HG03097 (cell line): ENCODE measurements at regions not wholly inside any gene's neighbourhood (a gene's known extent, or its start where the extent isn't known, plus 50 kb on each side); places are given as distances from the start of the nearest gene placed in this dataset.
"Not testable (repeated sequence)": the region's sequence is repeated elsewhere in the genome, so short reads cannot be mapped to it uniquely, and the experiment has no call there.

ENCODE experiments used
- ATAC-seq: cut with Tn5 transposase; IDR thresholded peaks from one replicate; pipeline ENCODE4 v1.9.1; 2021; ENCODE audit not compliant: unreplicated experiment, low FRiP score

DNA sequence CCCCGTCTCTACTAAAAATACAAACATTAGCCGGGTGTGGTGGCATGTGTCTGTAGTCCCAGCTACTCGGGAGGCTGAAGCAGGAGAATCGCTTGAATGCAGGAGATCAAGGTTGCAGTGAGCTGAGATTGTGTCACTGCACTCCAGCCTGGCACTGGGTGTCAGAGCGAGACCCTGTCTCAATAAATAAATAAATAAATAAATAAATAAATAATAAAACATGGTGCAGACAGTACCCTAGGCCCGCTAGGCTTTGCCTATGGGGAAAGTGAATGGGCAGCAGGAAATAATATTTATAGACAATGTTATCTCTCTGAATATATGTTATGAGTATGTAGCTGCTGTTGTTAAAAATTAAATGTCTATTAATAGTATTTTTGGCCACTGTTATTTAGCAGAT is 130.4 kb downstream of the LARP7 start:
- ATAC-seq: no peak

DNA sequence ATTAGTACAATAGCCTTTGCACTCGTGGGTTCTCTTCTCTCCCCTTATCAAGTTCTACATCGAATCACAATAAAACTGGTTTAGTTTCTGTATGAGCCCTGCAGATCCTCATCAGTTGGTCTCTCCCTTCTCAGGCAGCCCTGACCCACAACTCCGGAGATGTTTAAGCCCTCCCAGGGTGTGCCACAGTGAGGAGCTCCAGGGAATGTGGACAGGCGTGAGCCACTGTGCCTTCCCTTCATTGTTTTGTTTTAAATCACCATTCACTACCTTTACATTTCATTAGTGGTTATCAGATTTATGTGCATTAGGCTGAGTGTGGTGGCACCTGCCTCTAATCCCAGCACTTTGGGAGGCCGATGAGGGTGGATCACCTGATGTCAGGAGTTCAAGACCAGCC is 133.2 kb downstream of the LARP7 start:
- no peak for ATAC-seq

DNA sequence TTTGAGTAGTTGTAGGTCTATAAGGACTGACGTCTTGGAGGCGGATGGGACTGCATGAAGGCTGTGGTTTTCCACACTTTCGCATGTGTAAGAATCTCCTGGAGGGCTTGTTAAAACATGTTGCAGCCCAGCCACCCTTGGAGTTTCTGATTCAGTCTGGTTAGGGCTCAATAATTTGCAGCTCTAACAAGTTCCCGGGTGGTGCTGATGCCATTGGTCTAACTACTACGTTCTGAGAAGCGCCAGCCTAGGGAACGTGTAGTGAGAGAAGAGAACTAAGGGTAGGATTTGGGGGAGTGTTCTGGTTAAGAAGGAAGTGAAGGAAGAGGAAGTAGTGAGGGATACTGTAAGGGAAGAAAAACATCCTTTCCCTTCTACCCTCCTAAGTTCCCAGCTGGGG is 138.9 kb downstream of the LARP7 start:
- ATAC-seq: no peak

DNA sequence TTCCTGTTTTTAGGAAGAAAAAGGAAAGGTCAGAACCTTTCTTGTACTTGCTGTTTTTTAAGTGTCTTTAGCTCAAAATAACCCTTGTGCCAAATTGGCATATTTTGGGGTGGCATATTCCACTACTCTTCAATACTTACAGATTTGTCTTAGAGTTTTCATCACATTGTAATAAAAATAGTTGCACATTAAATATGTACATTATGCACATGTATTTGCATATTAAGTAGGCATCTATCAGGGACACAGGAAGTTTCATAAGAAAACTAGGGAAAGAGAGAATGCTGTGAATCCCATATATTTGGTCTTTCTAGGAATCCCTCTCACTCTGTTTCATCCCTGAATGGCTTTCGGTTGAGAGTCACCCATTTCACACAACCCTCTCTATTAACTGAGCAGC is 139.6 kb downstream of the LARP7 start:
- no peak for ATAC-seq

DNA sequence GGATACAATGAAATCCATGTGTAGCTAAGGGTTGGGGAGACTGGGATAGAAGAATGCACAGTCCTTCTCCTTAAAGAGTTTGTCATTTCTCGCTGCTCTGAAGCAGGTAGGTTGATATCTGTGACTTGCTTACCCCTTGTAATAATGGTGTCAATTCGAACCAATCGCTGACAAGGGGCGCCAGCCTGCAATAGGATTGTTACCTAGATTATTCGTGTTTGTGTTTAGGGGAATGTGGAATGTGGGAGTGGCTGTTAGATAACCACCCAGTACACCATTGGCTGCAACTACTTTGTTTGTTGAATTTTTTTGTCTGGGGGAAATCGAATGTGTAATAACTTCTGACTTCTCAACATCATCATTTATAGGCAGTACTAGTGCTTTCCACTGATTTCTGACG is 141.6 kb downstream of the LARP7 start:
- ATAC-seq: no peak

DNA sequence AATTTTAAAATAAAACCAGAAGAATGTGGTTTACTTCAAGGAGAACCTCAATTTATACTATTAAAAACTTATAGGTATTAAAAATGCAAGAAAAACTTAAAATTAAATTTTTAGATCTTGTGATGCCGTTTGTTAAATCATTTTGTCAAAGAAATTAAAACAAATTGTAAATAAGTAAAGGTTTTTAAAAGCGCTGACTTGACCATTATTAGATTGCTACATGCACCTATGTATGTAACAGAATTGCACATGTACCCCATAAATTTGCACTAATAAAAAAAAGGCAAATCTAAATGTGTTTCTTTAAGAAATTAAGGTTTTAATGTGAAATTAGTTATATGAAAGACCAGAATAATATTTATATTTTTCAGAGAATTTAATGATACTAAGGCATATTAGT is 156.1 kb downstream of the LARP7 start:
- ATAC-seq: no peak

DNA sequence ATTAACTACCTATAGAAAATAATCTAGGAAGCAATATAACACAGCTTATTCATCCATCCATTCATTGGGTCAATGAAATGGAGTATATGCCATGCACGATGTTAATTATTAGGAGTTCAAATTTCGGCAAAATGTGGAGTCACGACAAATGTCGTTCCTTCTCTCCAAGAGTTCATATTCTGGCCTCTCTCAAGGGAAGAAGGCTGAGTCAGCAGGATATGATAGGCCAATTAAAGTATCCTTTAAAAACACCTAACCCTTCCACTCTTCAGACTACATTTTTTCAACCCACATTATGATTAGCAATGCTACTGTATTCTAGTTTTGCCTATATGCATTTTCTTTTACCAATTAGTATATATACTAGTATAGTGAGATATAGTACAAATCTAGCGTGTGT is 163.1 kb downstream of the LARP7 start:
- no peak for ATAC-seq

DNA sequence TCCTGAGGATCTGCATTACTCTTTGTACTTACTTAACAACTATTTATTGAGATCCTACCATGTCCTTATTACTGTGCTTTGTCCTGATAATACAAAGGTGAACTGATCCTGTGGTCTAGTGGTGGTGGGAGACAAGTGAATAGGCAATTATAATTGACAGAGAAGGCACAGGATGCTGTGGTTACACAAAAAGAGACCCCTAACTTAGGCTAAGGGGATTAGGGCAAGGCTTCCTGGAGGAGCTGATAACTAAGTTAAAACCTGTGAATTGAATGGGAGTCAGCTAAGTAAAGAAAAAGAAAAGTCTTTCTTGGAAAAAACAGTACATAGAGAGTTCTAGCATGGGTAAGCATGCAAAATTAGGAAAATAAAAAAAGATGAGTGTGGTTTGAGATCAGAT is 164.4 kb downstream of the LARP7 start:
- no peak for ATAC-seq

DNA sequence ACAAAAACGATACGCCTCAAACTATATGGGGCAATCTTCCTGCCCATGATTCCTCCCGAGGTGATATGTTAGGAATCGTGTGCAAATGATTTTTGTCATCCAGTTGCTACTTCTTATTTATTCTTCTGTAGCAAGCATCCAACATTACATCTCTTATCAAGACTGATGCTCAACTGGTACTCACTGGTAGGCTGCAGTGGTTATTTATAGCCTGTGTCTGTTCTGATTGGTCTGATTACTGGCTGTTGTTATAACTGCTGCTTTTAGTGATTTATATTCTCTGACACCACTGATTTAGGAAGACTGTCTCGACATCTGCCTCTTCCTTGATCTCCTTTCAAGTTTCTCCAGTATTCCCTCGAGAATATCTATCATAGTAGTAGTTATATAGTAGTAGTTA is 165.8 kb downstream of the LARP7 start:
- no peak for ATAC-seq

DNA sequence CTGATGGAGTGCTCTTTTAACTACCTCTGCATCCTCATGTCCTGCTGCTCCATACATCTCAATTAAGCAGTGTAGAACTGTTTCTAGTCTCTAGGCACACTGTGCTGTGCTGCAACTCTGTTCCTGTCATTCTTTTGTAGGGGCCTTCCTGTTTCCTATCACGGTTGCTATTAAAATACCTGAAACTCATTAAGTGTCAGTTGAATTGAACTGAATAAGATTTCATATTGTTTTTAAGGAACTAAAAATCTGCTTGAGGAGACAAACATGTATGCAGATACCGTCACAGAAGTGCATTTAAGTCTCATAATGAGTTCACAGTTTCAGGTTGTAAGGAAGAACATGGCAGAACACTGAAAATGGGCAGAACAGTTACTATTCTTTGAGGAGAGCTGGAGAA is 170.1 kb downstream of the LARP7 start:
- no peak for ATAC-seq

DNA sequence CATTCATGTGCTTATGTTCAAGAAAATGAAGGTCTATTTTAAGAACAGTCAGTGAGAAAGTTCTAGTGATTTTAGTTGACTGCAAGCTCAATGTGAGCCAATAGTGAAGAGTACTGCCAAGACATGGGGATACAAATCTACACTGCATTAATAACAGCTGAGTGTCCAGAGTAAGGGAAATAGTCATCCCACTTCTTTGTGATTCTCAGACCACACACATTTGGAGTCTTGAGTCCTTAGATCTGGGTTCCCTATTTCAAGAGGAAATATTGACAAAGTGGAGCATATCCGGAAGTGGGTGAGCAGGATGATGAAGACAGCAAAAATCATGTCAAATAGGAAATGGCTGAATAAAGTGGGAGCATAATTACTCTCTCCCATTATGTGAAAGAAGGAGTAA is 171.1 kb downstream of the LARP7 start:
- ATAC-seq: no peak

DNA sequence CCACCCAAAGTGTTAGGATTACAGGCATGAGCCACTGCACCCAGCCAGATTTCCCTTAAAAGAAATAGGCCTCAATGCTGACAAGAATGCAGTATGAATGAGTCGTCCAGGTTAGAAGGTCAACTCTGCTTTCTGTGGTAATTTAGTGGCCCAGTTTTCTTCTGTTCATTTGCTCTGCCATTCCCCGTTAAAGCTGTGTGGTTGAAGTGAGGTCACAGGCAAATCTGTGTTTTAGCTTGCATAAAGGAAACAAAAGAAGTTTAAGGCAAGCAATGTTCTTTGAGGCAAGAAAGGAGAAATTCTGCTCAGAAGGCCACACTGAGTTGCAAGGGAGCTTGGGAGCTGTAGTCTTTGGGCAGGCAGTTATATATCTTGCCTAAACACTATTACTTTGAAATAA is 176.8 kb downstream of the LARP7 start:
- no peak for ATAC-seq

DNA sequence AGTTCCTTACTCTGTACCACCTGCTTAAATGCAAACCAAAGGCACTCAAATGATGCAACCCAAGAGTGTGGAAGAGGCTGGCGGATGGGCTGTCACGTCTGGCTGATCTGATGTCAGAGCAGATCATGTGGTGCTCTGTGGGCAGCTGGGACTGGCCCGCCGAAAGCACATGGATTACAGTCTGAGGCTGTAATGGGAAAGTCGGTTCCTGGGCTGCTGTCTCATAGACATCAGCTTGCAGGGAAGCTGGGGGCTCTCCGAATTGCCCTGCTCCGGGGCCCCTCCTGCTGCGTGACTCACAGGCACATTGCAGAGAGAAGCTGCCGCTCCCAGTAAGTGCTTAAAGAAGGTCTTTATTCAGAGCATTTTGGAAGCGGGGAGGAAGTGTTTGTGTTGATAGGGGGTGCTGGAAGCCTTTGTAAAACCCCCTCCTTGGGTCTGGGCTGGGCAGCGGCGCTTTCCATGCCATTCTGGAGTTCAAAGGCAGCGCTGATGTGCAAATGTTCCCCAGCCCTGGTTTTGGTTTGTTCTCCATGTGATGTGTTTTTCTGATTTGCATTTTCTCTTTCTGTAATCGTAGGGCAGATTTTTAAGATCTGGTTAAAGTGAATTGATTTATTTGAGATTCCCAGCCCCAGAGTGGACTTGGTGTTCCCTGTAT is 181.1 kb downstream of the LARP7 start:
- peak; percentile 97 for ATAC-seq

DNA sequence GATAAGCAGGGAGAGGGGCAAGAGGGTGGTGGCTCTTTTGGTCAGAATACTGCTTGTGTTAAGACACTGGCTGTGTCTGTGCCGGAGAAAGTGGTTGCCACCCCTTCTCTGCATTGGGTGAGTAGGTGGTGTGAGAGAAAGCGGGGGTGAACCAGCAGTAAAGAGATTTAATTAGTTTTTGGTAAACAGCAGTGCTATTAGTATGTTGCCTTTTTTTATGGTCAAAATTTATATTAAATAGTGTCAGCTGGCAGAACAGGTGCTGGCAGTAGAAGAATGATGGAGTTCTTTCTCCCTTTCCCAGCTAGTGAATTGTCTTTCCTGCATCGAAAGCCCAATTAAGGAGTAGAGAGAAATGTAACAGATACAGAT is 181.6 kb downstream of the LARP7 start:
- no peak for ATAC-seq

DNA sequence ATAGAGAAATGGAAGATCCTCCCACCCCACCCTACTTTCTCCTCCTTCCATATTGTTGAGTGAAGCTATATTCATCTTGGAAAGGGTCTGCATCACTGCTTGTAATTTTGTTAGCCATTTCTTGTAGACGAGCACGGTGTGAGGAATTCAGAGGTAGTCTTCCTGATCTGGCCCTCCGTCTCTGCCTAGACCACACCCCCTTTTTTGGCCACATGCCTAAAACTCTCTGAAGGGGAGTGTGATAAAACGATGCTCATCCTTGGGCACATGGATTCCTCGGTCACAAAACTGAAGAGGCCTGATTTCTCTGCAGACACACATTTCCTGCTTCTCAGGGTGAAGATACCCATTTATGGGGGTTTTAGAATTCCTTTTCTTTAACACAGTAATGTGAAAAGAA is 182.8 kb downstream of the LARP7 start:
- no peak for ATAC-seq

DNA sequence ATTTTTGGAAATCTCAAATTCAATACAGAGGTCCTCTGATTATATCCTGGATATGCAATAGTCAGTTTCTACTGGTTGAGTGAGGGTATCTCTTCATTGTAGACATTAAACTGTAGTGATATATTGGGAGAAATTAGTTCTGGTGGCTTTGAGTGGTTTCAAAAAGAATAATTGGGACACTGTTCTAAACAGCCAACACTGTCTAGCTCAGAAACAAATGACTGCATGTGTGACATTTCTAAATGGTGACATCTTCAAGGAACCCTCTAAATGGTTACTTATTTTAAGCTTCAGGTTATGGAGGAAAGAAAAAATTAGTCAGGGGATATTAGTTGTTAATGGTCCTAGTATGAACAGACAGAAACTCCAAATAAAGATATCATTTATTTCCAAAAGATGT is 186.2 kb downstream of the LARP7 start:
- ATAC-seq: no peak

DNA sequence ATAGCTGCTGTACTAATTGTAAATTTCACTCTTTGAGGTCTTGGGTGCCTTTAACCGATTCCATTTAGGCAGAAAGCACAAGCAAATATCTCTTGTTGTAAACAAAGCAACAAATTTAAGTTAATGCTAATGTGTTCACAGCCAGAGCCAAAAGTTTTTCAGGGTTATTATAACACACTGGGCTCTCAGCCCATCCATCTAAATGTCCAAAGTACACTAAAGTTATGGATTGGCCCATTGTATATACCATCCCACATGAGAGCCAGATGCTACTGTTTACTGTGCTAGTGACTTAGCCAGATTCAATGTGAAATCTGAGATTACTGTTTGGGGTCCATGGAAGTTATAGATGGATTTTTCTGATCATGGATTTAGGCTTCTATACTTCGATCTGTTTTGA is 186.7 kb downstream of the LARP7 start:
- no peak for ATAC-seq

DNA sequence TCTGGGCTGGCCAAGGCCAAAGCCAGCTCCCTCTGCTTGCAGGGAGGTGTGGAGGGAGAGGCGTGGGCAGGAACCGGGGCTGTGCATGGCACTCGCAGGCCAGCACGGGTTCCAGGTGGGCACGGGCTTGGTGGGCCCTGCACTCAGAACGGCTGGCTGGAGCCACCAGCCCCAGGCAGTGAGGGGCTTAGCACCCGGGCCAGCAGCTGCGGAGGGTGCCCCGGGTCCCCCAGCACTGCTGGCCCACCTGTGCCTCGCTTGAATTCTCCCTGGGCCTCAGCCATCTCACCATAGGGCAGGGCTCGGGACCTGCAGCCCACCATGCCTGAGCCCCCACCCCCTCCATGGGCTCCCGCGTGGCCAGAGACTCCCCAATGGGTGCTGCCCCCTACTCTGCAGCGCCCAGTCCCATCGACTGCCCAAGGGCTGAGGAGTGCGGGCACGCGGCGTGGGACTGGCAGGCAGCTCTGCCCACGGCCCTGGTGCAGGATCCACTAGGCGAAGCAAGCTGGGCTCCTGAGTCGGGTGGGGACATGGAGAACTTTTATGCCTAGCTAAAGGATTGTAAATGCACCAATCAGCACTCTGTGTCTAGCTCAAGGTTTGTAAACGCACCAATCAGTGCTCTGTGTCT is 193.9 kb downstream of the LARP7 start:
- no peak for ATAC-seq

DNA sequence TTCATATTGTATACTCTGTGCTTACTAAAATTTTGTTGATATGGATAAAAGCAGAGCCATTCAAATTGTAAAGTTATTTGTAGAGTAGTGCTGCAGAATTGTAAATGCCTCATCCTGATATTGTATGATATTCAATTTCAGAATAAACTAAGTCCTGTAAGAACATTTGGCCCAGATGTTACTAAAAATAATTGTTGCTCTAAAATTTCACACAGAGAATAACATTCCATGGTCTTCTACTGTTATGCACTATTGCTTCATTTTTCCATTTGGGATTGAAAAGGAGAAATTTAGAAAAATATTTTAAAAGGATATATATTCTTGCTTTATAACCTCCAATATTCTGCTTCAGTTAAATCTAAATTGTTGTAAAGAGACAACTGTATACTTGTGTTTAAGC is 195.6 kb downstream of the LARP7 start:
- no peak for ATAC-seq

DNA sequence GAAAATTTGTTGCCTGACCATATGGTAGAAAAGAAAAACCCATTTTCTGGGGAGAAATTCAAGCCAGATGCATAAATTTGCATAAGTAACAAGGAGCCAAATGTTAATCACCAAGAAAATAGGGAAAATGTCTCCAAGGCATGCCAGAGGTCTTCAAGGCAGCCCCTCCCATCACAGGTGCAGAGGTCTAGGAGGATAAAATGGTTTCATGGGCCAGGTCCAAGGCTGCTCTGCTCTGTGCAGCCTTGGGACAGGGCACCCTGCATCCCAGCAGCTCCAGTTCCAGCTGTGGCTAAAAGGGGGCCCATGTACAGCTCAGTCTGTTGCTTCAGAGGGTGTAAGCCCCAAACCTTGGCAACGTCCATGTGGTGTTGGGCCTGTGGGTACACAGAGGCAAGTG is 200.0 kb downstream of the LARP7 start:
- no peak for ATAC-seq

DNA sequence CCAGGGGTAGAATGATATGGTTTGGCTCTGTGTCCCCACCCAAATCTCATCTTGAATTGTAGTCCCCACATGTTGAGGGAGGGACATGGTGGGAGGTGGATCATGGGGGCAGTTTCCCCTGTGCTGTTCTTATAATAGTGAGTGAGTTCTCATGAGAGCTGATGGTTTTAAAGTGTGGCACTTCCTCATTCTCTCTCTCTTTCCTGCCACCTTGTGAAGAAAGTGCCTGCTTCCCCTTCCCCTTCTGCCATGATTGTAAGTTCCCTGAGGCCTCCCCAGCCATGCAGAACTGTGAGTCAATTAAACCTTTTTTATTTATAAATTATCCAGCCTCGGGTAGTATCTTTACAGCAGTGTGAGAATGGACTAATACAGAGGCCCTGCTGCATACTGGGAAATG is 201.1 kb downstream of the LARP7 start:
- not testable (repeated sequence) for ATAC-seq

DNA sequence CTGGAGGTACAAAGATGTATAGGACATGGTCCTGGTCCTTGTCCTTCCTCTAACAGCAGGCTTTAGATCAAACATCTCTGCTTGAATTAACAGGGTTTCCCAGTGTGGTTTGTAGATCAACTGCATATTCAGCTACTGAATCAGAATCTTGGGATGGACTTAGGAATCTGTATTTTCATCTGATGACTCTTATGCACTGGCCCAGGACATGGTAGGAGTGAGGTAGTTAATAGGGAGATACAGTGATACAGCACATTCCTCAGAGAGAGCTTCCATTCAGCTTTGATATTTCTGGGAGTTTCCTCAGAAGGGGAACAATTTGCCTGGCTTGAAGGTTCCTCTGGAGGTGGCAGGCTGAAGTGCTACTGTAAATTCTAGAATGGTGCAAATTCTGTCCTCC is 203.1 kb downstream of the LARP7 start:
- no peak for ATAC-seq

DNA sequence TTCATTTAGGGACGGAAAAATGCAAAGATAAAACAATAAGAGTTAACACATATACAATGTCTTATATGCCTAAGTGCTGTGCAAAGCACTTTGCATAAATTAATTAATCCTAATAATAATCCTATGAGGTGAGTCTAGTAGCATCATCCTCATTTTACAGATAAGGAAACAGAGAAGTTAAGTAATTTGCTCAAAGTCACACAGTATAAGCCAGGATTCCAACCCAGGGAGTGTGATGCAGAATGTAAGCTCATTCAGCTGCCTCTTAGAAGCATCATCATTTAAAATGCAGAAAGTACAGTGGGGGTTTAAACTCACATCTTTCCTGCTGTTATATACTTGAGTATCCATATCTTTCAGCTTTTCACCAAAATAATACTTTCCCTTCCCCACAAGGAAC is 203.7 kb downstream of the LARP7 start:
- no peak for ATAC-seq
